ENCODE measurements at regions not wholly inside any gene's neighbourhood (a gene's known extent, or its start where the extent isn't known, plus 50 kb on each side); places are given as distances from the start of the nearest gene placed in this dataset.

DNA sequence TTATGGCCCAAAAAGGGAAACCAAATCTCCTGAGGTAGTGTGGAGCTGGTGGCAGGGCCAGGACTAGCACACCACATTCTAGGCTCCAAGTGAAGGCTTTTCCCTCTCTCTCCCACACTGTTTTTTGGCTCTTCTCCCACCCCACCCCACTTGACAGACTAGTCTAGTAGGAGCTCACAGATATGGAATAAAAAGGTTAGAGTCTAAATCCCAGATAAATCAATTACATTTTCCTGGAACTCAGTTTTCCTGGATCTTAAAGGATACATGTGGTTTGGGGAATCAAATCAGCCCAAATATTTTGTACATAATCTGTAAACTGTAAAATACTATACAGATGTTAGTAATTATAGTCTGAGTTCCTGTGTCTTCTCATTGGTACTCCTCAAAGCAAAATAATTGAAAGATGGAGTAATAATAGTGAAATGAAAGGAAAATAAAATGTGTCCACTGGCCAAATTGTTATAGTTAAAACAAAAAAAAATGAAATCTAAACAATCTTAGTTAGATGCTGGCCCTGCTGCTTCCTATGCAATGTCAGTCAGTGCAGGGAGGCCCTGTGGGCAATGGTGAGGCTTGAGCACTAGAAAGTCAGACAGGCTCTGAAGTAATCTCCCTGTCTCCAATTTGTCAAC lies 370.4 kb upstream of the CPEB2 start:
- DNase-seq (ENCODE audit: low spot score): no peak

DNA sequence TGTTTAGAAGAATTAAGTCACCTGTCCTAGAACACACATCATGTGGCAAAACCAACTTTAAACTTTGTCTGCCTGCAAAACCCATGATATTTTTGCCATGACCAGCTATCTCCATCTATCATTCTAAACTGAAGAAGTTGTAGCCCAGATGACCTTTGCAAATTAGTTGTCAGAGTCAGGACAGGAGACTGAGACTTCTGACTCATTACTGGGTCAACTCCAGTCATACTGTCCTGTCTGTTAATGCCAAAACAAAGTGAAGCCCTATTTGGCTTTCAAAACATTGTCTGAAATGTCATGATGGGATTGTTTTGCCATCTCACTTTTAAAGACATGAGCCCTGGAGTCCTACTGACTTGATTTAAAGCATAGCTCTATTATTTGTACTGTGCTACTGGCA lies 365.7 kb upstream of the CPEB2 start:
- no peak for DNase-seq (ENCODE audit: low spot score)

DNA sequence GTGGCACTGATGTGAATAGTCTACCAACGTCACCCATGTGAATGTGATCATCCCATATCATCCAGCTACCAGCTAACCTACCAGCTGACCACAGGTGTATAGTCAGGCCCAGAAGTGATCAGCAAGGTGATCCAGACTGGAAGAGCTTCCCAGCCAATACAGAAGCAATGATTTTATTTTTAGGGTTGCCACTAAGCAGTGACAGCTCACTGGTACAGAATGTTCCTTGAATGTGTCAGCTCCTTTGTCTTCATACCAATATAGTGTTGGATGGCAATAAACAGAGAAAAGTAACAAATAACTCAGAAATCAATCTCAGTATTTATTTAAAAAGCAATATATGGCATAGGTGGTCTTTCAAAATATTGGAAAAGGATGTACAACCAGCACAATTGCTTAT lies 361.8 kb upstream of the CPEB2 start:
- no peak for DNase-seq (ENCODE audit: low spot score)

DNA sequence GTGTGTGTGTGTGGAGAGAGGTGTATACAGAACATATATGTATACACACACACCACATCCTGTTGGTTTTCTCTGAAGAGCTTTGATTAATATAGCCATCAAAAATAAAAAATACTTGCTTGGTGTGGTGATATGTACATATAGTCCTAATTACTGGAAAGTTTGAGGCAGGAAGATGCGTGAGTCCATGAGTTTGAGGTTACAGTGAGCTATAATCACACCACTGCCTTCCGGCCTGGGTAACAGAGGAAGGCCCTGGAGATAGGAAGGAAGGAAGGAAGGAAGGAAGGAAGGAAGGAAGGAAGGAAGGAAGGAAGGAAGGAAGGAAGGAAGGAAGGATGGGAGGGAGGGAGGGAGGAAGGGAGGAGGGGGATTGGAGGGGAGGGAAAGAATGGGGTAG lies 360.4 kb upstream of the CPEB2 start:
- DNase-seq (ENCODE audit: low spot score): no peak

DNA sequence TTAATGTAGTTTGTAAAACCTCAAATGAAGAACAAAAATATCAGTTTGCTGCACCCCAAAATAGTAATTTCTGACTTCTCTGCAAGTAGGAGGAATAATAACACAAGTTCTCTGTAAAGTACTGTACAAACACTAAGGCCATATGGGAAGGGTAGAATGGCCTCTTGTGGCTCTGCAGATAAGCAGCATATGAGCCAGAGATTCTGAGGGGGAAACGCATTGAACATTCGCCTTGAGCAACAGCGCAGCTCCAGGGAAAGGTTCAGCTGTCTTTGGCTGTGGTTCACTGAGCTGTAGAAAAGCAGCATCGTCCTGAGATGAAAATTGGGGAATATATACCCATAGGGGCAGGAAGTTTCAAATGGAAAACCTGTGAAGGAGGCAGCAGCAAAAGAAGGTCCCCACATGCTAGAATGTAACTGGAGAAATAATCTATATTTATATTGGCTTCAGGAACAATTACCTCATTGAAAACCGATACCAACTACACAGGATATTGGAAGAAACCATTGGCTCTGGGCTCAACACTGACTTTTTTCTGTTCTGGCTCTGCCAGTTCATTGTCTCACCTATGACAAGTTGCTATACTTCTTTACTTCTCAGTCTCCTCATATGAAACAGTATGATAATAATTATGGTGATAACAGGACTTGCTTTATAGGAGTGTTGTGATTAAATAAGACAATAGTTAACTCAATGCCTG lies 357.6 kb upstream of the CPEB2 start:
- no peak for DNase-seq (ENCODE audit: low spot score)

DNA sequence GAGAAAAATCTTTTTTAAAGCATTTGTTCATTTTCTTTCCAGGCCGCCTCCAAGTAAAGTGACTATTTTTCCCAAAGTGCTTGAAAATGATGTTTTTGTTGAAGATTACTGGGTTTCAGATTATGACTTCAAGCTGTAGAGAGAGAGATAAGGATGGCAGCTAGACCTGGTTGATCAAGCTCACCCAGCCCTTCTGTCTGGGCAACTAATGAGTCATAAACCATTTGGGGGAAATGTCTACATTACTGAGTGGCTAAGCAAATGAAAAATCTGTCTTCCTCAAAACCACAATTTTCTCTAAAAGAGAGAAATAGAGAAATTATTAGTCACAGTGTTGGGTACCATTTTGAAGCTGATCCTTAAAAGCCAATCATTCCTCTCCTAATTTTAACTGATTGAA lies 355.4 kb upstream of the CPEB2 start:
- no peak for DNase-seq (ENCODE audit: low spot score)

DNA sequence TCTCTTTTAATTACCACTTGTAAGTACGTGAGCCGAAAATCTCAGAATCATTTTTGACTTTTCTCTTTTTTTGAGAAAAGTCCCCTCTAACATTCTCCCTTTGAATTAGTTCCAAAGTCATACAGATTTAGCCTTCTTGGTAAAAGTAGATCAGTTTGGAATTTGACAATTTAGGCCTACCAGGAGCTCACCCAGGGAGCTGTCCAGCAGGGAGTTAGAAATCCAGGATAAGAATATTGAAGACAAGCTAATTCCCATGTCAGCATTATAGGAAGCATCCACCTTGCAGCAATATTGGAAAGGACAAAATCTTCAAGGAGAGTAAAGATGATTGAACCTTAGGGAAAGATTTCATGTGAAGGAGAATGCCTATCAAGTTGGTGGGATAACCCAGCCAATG lies 352.2 kb upstream of the CPEB2 start:
- no peak for DNase-seq (ENCODE audit: low spot score)

DNA sequence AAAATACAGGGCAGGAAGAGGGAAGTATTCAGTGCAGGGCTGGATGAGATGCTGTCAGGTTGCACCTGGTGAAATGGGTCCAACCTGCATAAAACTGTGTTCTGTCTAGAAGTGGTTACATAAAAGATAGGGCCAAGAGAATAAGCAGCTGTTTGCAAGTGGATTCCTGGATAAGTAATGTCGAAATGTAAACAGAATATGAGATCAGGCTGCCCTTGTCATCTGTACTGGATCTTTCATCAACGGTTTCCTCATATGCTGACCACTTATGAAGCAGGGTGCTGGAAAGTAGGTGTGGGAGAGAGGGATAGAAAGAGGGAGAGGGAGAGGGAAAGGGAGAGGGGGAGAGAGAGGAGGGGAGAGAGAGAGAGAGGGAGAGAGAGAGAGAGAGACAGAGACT lies 349.8 kb upstream of the CPEB2 start:
- no peak for DNase-seq (ENCODE audit: low spot score)

DNA sequence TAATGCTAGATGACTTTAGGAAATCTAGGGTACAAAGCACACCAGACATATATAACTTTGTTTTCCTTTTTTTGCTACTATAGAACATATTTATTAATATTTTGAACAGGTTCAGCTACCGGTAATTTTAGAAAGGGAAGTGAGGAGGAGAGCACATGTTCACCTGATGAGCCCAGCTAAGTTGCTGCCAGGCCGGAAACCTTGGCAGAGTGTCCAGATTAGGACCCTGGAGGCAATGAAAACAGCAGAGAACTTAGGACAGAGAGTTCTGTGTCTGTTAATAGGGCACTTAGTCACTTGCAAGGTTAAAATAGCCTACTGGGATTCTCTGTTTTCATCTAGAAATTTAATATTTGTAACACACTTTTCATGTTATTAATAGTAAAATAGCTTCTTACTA lies 348.9 kb upstream of the CPEB2 start:
- no peak for DNase-seq (ENCODE audit: low spot score)

DNA sequence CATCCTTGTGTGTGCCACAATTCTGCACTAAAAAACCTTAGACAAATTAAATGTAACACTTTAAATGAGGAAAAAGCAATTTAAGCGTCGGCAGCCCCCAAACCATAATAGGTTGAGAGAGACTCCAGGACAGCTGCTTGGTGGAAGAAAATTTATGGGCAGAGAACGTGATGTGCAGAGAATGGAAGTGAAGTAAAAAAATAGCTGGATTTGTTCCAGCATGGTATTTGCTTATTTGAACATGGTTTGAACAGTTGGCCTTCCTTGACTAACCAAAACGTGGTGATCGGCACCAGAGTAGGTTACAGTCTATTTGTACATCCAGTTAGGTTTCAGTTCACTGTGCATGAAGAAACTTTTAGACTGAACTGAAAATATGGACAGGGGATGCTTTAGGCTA lies 343.0 kb upstream of the CPEB2 start:
- DNase-seq (ENCODE audit: low spot score): no peak

DNA sequence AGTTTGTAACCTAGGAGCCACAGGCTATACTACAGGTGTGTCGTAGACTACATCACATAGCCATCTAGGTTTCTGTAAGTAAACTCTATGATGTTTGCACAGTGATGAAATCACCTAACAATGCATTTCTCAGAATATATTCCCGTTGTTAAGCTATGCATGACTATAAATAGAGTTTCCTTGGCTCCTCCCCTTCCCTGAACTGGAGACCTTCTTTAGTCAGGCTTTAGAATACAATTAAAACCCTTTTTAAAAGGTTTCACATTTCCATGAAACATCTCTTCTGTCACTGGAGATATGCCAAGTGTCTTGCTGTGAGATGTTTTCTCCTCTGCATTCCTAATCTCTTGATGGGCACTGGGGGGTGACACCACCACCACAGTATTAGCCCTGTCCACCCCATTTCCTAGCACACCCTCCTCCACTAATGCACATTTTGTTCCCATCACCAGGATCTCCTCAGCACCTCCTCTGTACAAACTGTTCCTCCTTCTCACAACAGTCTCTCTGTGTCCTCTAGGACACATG lies 334.6 kb upstream of the CPEB2 start:
- DNase-seq (ENCODE audit: low spot score): no peak

DNA sequence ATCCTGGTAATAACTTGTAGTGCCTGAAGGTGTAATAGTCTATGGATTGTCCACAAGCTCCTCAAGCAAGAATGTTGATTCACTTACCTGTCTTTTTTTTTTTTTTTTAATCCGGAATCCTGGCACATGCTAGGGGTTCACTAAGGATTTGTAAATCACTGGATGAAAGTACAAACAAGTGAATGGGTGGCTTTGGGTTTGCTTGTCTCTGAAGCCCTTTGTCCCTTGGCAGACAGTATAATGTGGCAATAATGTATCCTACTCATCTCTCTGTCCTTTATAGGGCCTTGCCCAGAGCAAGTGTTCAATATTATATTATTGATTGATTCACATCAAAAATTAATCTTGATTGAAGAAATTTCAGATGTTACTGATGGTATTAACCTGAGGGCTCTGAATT lies 334.0 kb upstream of the CPEB2 start:
- no peak for DNase-seq (ENCODE audit: low spot score)

DNA sequence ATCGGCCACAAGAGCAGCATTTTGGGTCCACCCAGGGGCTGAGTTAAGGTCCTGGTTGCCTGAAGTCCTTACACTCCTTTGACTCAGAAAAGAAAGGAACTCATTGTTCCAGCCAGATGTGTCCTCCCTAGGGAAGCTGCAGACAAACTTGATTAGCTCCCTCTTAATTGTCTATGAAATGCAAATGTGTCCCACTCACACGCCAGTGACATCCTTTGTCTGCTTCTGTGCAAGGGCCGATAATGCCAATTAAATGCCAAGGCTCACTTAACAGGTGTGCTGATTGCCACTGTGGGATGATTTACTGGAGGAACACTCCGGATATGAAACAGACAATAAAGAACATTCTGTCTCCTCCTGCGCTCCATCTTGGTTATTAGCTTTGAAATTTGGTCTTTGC lies 332.9 kb upstream of the CPEB2 start:
- DNase-seq (ENCODE audit: low spot score): no peak

DNA sequence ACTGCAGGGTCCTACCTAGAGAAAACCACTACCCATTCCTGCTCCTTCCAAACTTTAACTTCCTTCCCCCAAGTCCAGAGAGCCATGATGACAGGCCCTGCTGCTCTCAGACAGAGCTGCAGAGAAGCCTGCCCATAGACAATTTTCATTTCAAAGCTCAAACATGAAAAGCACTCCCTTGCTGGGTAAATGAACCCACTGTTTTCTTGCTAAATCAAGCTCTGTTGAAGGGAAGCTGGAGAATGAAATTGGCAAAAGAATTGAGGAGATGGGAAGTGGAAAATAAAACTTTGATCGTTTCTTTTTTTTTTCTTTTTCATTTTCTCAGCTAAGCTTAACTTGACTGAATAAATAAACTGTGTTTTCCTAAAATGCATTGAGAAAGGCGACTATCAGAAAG lies 331.1 kb upstream of the CPEB2 start:
- DNase-seq (ENCODE audit: low spot score): no peak

DNA sequence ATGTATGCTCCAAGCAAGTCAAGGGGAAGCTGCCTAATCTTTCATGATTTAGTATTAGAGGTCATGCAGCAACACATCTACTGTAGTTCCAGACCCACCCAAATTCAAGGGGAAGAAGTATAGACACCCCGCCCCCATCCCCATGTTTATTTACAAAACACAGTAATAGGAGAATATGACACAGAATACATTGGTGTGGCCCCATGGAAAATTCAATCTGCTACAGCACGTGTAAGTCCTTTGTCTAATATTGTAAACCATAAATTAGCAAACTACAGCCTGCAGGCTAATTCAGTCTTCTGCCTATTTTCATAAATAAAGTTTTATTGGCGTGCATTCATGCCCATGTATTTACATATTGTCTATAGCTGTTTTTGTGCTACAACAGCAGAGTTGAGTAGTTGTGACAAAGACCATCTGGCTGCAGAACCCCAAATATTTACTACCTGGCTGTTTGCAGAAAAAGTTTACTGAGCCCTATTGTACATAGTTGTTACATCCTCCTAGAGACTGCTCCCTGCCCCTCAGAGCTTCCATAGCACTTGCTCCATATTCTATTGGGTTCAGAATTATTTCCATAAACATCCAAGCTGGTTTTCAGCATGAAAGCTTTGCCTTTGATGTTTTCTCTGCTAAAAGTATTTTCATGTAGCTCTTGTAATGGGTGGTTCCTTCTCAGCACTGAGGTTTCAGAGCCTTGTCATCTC lies 326.8 kb upstream of the CPEB2 start:
- DNase-seq (ENCODE audit: low spot score): no peak

DNA sequence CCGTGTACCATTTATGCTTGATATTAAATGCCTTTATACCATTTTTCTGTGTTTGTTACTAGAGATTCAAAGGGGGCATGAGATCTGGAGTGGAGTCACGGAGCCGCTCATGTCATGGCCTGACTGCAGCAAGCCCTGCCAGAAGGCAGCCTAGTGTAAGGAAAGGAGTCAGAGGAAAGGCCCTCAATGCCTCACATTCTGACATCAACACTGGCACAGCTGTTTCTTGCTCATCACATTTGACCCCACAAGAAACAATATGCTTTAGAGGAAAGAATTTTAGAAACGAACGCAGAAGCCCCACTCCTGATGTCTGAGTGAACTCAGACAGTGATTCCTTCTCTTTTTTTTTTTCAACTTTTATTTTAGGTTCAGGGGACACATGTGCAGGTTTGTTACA lies 322.4 kb upstream of the CPEB2 start:
- no peak for DNase-seq (ENCODE audit: low spot score)

DNA sequence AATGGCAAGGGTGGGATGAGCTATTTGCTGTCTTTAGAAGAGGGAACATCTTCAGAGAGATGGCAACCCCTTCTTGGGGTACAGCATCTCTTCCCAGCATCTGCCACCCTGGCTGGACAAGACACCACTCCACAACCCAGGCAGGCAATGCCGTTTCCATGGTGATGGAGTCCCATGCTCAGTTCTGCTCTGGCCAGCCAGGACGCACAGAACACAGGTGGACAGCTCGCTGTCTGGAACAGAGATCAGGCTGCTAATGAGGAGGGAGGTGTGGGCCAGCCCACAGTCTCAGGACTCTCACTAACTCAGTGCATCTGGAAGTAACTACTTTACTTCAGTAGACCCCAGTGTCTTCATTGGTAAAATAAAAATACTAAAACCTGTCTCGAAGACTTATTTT lies 321.0 kb upstream of the CPEB2 start:
- DNase-seq (ENCODE audit: low spot score): no peak

DNA sequence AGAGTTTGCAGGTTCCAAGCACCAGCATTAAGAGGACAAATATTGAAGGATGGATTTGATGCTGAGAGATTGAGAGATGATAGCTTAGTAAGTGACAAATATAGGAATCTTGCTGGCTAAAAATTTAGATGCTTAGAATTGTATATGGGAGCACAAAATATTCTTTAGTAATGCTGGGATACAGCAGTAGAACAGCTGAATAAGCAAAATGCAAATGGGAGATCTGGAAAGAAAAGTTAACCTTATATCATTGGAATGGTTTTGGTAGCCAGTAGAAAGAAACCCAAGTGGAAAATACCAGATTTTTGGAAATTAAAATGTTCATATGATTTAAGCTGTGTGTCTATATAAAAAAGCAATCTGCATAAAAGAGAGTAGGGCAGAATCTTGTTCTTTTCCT lies 308.6 kb upstream of the CPEB2 start:
- DNase-seq (ENCODE audit: low spot score): no peak

DNA sequence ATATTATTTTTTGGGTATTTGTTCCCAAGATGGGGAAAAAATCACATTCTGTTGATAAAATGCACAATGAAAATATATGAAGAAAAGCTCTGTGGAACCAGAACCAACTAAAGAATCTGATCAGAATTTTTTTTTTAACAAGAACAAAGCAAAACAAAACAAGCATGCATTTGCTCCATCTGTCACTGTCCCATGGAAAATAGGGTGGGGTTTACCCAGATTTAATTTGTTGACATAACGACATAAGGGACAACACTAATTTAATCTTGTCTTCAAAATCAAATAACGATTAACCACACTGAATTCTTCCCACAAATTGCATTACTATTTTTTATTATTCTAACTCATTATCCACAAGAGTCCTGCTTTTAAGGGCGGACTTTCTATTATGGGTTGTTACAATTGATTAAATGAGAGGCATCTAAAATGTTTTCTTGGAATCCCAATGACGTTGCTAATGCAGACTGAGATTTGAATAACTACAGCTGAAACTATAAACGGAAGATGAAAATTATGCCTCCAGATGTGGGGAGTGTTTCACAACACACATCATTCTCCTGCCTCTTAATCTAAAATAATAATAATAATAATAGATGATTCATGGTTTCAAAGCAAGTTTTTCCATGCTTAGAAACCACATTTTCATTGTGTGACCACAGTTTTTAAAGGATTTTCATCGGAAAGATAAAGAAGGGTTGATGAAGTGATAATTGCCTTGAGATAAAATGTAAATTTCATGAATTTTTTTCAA lies 307.0 kb upstream of the CPEB2 start:
- no peak for DNase-seq (ENCODE audit: low spot score)

DNA sequence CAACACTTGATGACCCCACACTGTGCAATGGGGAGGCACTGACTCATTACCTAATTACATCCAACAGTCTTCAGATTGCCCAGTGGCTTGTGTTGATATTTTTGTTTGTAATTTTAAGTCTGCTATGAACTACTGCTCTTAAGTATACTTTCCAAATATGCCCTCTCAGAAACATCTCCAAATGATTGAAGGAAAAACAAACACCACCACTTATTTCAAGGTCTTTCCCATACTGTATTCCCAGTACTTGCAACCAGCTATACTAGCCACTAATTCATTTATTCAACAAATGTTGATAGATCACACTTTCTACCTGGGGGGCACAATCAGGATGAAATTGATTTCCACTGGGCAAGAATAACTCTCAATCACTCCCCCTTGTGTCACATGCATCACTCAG lies 302.2 kb upstream of the CPEB2 start:
- DNase-seq (ENCODE audit: low spot score): no peak

DNA sequence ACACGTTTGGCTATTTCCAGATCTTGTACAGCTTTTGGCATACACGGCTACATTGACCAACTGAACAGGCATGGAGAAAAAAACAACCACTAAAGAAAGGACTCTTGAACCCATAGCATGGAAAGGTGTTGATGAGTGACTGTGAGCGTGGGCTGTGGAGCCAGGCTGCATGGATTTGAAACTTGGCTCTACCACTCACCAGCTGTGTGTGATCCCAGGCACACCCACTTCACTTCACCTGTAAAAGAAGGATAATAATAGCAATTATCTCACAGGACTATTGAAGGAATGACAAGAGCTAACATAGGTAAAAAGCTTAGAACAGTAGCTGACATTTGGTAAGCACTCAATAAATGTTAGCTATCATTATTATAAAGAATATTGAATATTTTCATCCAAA lies 301.7 kb upstream of the CPEB2 start:
- no peak for DNase-seq (ENCODE audit: low spot score)

DNA sequence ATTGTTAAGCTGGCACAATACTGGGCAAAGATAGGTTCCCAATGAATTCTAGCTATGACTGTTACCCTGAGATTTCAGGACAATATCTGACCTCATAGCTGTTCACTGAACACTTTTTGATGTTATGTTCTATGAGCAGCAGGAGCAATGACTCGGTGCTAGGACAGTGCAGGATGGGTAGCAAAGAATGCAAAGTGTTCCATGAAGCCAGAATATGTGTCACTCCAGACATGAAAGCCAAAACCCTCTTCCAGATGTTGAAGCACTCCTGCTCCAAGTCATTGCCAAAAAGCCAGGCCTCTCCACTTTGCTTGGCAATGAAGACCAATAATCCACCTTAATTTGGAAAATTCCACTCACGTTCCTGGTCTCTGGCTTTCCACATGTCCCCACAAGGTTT lies 300.9 kb upstream of the CPEB2 start:
- DNase-seq (ENCODE audit: low spot score): no peak

DNA sequence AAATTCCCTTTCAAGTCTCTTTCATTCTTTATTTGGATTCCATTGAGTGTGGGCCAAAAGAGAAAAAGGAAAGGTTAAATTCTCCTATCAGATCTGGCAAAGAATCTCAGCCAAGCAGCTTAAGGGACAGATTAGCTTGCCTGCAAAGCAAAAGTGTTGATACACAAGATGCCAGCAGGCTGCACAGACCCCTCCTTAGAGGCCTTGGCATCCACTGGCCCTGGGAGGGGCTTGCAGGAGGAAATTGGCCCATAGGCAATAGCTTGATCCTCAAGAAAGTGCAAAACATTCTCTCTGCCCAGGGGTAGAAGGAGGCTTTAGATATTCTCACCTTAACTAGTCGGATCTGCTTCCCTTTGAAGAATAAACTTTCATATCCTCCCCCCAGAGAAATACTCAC lies 300.4 kb upstream of the CPEB2 start:
- DNase-seq (ENCODE audit: low spot score): no peak
